Smooth muscle cell (in vitro differentiated cells): ENCODE measurements at regions not wholly inside any gene's neighbourhood (a gene's known extent, or its start where the extent isn't known, plus 50 kb on each side); places are given as distances from the start of the nearest gene placed in this dataset.

Source experiments
- DNase-seq: peaks from one replicate; lab custom pipeline; 2025; ENCODE audit not compliant: unreplicated experiment; lab: John Stamatoyannopoulos, UW
- H2AFZ ChIP-seq: fragments of 200-600 bp; sonication (generic); 2 replicates; pipeline ENCODE4 v1.6.0; 2016; ENCODE audit warnings: antibody characterized with exemption, low read depth, mild to moderate bottlenecking
- H3F3A ChIP-seq: fragments of 200-600 bp; sonication (generic); 2 replicates; pipeline ENCODE4 v1.6.0; 2017; ENCODE audit warnings: antibody characterized with exemption, low read depth
- H3K27ac ChIP-seq: fragments of 200-600 bp; sonication (generic); 2 replicates; pipeline ENCODE4 v1.5.1; 2016; ENCODE audit warnings: low read depth, mild to moderate bottlenecking
- H3K27me3 ChIP-seq: fragments of 200-600 bp; sonication (generic); 2 replicates; pipeline ENCODE4 v1.6.1; 2016; ENCODE audit warnings: low read depth, mild to moderate bottlenecking
- H3K36me3 ChIP-seq: fragments of 200-600 bp; sonication (generic); 2 replicates; pipeline ENCODE4 v1.5.1; 2016; ENCODE audit warnings: low read depth
- H3K4me1 ChIP-seq: fragments of 200-600 bp; sonication (generic); 2 replicates; pipeline ENCODE4 v1.5.1; 2016; ENCODE audit warnings: low read depth
- H3K4me2 ChIP-seq: fragments of 200-600 bp; sonication (generic); 2 replicates; pipeline ENCODE4 v1.6.0; 2016; ENCODE audit warnings: mild to moderate bottlenecking
- H3K4me3 ChIP-seq: fragments of 200-600 bp; sonication (generic); 2 replicates; pipeline ENCODE4 v1.5.1; 2016; ENCODE audit warnings: mild to moderate bottlenecking
- H3K79me2 ChIP-seq: fragments of 200-600 bp; sonication (generic); 2 replicates; pipeline ENCODE4 v1.6.0; 2016; ENCODE audit warnings: low read depth, mild to moderate bottlenecking
- H3K9ac ChIP-seq: fragments of 200-600 bp; sonication (generic); 2 replicates; pipeline ENCODE4 v1.6.0; 2016; ENCODE audit warnings: low read depth
- H3K9me3 ChIP-seq: fragments of 200-600 bp; sonication (generic); replicated peaks from 2 replicates; pipeline ENCODE4 v1.5.1; 2016; ENCODE audit warnings: low read depth
- H4K20me1 ChIP-seq: fragments of 200-600 bp; sonication (generic); 2 replicates; pipeline ENCODE4 v1.6.0; 2016; ENCODE audit warnings: low read depth
- CTCF ChIP-seq: fragments of 200-600 bp; sonication (generic); IDR thresholded peaks from 2 replicates; pipeline ENCODE4 v1.5.1; 2017; ENCODE audit warnings: borderline replicate concordance, mild to moderate bottlenecking, antibody characterized with exemption; ENCODE audit not compliant: insufficient read depth, poor library complexity, severe bottlenecking
- WGBS: methylation state at CpG from one replicate; pipeline ENCODE4 v1.1.7; 2016; ENCODE audit warnings: low lambda C conversion rate; 5-methylcytosine and 5-hydroxymethylcytosine counted together

- H4K20me1 ChIP-seq: no peaks in the 10 kb centered on the region
- no peaks in the 10 kb centered on the region for H3F3A ChIP-seq
- WGBS: 91% methylated on average over 9 of the region's 9 CpGs
- H3K9me3 ChIP-seq: no peaks in the 10 kb centered on the region
- H2AFZ ChIP-seq: no peak overlapping the region
- H3K36me3 ChIP-seq: no peaks in the 10 kb centered on the region
- no peaks in the 10 kb centered on the region for H3K79me2 ChIP-seq
- H3K27ac ChIP-seq: no peak overlapping the region
- no peak for TF ChIP-seq CTCF
- no peak for DNase-seq
- peaks cover 3% of the 10 kb centered on the region for H3K4me1 ChIP-seq
- H3K27me3 ChIP-seq: peaks cover 10% of the 10 kb centered on the region
- H3K9ac ChIP-seq: no peak overlapping the region
- no peak overlapping the region for H3K4me3 ChIP-seq
- H3K4me2 ChIP-seq: no peak overlapping the region
Observed at GRCh38 chr18:37673671-37674070, 108.1 kb upstream of the CELF4 start.

GRCh38 chr18:37672932-37673595 is 107.5 kb upstream of the CELF4 start:
- Histone ChIP-seq H3K9me3 (no peaks in the 10 kb centered on the region), H3K4me3 (no peak overlapping the region), H3K4me1 (peaks cover 4% of the 10 kb centered on the region), H3K9ac (no peak overlapping the region), H3K36me3 (no peaks in the 10 kb centered on the region), H4K20me1 (no peaks in the 10 kb centered on the region), H3K27ac (no peak overlapping the region), H3K79me2 (no peaks in the 10 kb centered on the region), H3K4me2 (no peak overlapping the region), H3K27me3 (peaks cover 4% of the 10 kb centered on the region), H3F3A (no peaks in the 10 kb centered on the region), H2AFZ (no peak overlapping the region)
- 86% methylated on average over 3 of the region's 3 CpGs for WGBS
- no peak for TF ChIP-seq CTCF
- no peak for DNase-seq

GRCh38 chr18:37672001-37672400 is 106.4 kb upstream of the CELF4 start:
- H3K27ac ChIP-seq: no peak overlapping the region
- no peak for TF ChIP-seq CTCF
- WGBS: 91% methylated on average over 2 of the region's 2 CpGs
- H3K36me3 ChIP-seq: no peaks in the 10 kb centered on the region
- no peak for DNase-seq
- H3K4me1 ChIP-seq: peaks cover 4% of the 10 kb centered on the region
- H3K4me3 ChIP-seq: no peak overlapping the region
- H2AFZ ChIP-seq: no peak overlapping the region
- no peaks in the 10 kb centered on the region for H4K20me1 ChIP-seq
- no peaks in the 10 kb centered on the region for H3K27me3 ChIP-seq
- H3F3A ChIP-seq: no peaks in the 10 kb centered on the region
- H3K79me2 ChIP-seq: no peaks in the 10 kb centered on the region
- no peaks in the 10 kb centered on the region for H3K9me3 ChIP-seq
- no peak overlapping the region for H3K9ac ChIP-seq
- no peak overlapping the region for H3K4me2 ChIP-seq

GRCh38 chr18:37671530-37671929 is 105.9 kb upstream of the CELF4 start:
- no peak for DNase-seq
- Histone ChIP-seq H3K4me3 (no peak overlapping the region), H3K79me2 (no peaks in the 10 kb centered on the region), H4K20me1 (no peaks in the 10 kb centered on the region), H3K4me2 (no peak overlapping the region), H3K36me3 (no peaks in the 10 kb centered on the region), H3K9me3 (no peaks in the 10 kb centered on the region), H3F3A (no peaks in the 10 kb centered on the region), H3K9ac (no peak overlapping the region), H3K4me1 (peaks cover 4% of the 10 kb centered on the region), H3K27ac (no peak overlapping the region), H2AFZ (no peak overlapping the region), H3K27me3 (no peaks in the 10 kb centered on the region)
- WGBS: 90% methylated on average over 6 of the region's 6 CpGs
- no peak for TF ChIP-seq CTCF
